ENCODE measurements at regions not wholly inside any gene's neighbourhood (a gene's known extent, or its start where the extent isn't known, plus 50 kb on each side); places are given as distances from the start of the nearest gene placed in this dataset.

DNA sequence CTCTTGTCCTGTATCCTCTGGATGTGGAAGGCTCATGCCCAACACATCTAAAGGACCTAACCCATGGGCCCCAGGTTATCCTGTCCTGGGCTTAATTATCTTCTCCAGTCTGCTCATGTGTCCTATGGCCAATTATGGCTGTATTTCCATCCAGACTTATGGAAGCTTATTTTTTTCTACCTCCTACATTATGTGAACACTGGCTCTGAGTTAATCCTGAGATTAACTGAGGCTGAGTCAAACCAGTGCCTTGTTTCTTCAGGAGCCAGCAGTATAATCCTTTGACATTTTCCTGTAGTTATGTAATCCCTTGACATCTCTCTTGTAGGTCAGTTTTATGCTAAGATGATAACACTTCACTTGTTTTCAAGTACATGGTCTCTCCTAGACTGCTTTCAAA, 213.6 kb downstream of the PMAIP1 start:
- intact Hi-C loops (cut with micrococcal nuclease) = no loop called here
- no peaks in the 10 kb centered on the region for H3K4me1 ChIP-seq
- TF ChIP-seq, protein P1, sequence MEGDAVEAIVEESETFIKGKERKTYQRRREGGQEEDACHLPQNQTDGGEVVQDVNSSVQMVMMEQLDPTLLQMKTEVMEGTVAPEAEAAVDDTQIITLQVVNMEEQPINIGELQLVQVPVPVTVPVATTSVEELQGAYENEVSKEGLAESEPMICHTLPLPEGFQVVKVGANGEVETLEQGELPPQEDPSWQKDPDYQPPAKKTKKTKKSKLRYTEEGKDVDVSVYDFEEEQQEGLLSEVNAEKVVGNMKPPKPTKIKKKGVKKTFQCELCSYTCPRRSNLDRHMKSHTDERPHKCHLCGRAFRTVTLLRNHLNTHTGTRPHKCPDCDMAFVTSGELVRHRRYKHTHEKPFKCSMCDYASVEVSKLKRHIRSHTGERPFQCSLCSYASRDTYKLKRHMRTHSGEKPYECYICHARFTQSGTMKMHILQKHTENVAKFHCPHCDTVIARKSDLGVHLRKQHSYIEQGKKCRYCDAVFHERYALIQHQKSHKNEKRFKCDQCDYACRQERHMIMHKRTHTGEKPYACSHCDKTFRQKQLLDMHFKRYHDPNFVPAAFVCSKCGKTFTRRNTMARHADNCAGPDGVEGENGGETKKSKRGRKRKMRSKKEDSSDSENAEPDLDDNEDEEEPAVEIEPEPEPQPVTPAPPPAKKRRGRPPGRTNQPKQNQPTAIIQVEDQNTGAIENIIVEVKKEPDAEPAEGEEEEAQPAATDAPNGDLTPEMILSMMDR (IDR thresholded peaks at IDR 0.05; ENCODE audit: borderline replicate concordance) = no peak
- H3K9me3 ChIP-seq (replicated peaks) = peaks cover 6% of the 10 kb centered on the region
- H3K27ac ChIP-seq (replicated peaks) = no peak overlapping the region
- no peak for DNase-seq
- H3K27me3 ChIP-seq (ENCODE audit: low read depth) = no peaks in the 10 kb centered on the region
- no peak overlapping the region for H3K4me3 ChIP-seq
- no peaks in the 10 kb centered on the region for H3K36me3 ChIP-seq

DNA sequence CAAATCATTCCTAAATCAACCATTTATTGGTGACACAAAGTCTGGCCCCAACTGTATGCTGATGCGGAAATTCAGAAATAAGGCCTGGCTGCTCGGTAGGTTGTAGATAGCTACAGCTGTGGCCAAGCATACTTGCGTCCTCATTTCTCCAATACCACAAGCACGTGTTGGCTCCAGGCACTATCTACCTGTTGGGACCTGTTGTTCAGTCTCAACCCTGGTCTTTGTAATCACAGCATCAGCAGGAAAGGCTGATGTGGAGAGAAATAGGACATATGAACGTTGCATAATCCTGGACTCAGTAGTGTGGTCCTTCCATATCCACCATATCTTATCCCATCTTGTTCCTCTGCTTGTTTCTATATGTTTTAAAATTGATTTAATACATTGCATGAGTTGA, 212.6 kb downstream of the PMAIP1 start:
- DNase-seq = no peak
- Histone ChIP-seq H3K9me3 (replicated peaks) (peaks cover 6% of the 10 kb centered on the region), H3K36me3 (no peaks in the 10 kb centered on the region), H3K27me3 (ENCODE audit: low read depth) (no peaks in the 10 kb centered on the region), H3K4me3 (no peak overlapping the region), H3K27ac (replicated peaks) (no peak overlapping the region), H3K4me1 (no peaks in the 10 kb centered on the region)
- TF ChIP-seq, protein P1 (IDR thresholded peaks at IDR 0.05; ENCODE audit: borderline replicate concordance) = no peak
- intact Hi-C loops (cut with micrococcal nuclease) = no loop called here

DNA sequence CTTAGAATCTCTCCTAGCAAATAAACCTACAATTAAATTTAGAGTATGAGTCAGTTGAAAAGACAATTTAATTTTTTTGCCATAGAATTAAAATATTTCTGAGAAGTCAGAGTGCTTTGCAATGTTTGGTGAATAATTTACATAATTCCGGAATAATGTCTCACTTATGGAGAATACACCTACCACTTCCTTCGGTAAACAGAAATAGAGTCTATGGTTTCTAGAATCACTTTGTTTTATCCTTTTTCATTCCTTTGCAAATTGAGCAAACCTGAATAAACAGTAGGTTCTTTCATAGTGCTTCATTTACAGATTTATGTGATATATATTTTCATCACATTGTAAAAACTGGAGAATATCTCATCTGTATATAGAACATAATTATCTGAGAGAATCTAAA, 211.7 kb downstream of the PMAIP1 start:
- no peak for DNase-seq
- Histone ChIP-seq H3K27me3 (ENCODE audit: low read depth) (no peaks in the 10 kb centered on the region), H3K27ac (replicated peaks) (no peak overlapping the region), H3K9me3 (replicated peaks) (peaks cover 6% of the 10 kb centered on the region), H3K4me1 (no peaks in the 10 kb centered on the region), H3K36me3 (no peaks in the 10 kb centered on the region), H3K4me3 (no peak overlapping the region)
- TF ChIP-seq, protein P1 (IDR thresholded peaks at IDR 0.05; ENCODE audit: borderline replicate concordance) = no peak
- intact Hi-C loops (cut with micrococcal nuclease) = no loop called here

DNA sequence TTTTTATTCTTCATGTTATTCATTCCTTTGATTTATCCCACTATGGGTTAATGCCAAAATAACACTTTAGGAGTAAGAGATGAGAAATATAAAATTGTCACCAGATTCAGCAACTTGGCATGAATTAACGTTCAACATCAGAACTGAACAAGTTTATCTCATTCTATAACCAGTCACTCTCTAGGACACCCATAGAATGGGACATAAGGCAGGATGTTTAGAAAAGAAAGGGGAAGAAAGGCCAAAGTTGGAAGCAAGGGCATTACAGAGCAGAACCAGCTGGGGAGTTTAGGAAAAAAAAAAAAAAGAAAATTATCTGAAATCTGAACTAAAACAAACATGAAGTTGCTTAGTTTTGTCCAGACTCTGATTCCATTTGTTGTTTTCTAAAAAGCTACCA, 211.0 kb downstream of the PMAIP1 start:
- no peak for DNase-seq
- Histone ChIP-seq H3K9me3 (replicated peaks) (peaks cover 5% of the 10 kb centered on the region), H3K27me3 (ENCODE audit: low read depth) (no peaks in the 10 kb centered on the region), H3K36me3 (no peaks in the 10 kb centered on the region), H3K27ac (replicated peaks) (no peak overlapping the region), H3K4me1 (no peaks in the 10 kb centered on the region), H3K4me3 (no peak overlapping the region)
- TF ChIP-seq, protein P1 (IDR thresholded peaks at IDR 0.05; ENCODE audit: borderline replicate concordance) = no peak
- intact Hi-C loops (cut with micrococcal nuclease) = no loop called here

- Histone ChIP-seq H3K4me3 (no peak overlapping the region), H3K36me3 (no peaks in the 10 kb centered on the region), H3K9me3 (replicated peaks) (peaks cover 4% of the 10 kb centered on the region), H3K4me1 (no peaks in the 10 kb centered on the region), H3K27ac (replicated peaks) (no peak overlapping the region), H3K27me3 (ENCODE audit: low read depth) (no peaks in the 10 kb centered on the region)
- TF ChIP-seq, protein P1 (IDR thresholded peaks at IDR 0.05; ENCODE audit: borderline replicate concordance) = no peak
- no peak for DNase-seq
- intact Hi-C loops (cut with micrococcal nuclease) = no loop called here
These were observed 201.0 kb downstream of the PMAIP1 start for GRCh38 chr18:60100778-60101177.

DNA sequence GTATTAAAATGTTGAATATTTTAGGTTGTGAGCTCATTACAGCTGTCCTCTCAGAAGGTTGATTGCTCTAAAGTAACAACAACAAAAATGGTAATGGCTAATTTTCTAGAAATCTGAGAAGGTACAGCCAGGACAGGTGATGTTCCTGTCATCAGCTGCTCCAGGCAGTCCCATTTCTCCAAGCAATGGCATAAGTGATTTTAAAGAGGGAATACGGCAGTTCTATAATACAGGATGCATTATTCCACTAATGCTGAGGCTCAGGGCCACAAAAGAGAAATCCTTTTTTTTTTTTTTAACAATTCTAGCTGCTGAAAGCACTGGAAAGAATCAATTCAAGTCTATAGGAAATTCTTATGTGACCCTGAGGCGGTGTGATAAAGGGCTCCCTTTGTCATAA, 199.9 kb downstream of the PMAIP1 start:
- TF ChIP-seq, protein P1 (IDR thresholded peaks at IDR 0.05; ENCODE audit: borderline replicate concordance) = no peak
- H3K4me1 ChIP-seq = no peaks in the 10 kb centered on the region
- intact Hi-C loops (cut with micrococcal nuclease) = no loop called here
- no peaks in the 10 kb centered on the region for H3K27me3 ChIP-seq (ENCODE audit: low read depth)
- H3K9me3 ChIP-seq (replicated peaks) = peaks cover 7% of the 10 kb centered on the region
- no peak overlapping the region for H3K4me3 ChIP-seq
- no peaks in the 10 kb centered on the region for H3K36me3 ChIP-seq
- no peak for DNase-seq
- no peak overlapping the region for H3K27ac ChIP-seq (replicated peaks)

Measured in left ventricle myocardium inferior (tissue), 1 donor.